Motor neuron (in vitro differentiated cells): ENCODE measurements at regions not wholly inside any gene's neighbourhood (a gene's known extent, or its start where the extent isn't known, plus 50 kb on each side); places are given as distances from the start of the nearest gene placed in this dataset.

Experiments
- ATAC-seq, 8 experiments: fragments of 200-7000 bp; cut with Tn5 transposase; replicated peaks in 6 of 8; 2 replicates each; pipeline ENCODE4 v1.8.0; 2021; ENCODE audit warnings: mild to moderate bottlenecking in 8 of 8, moderate library complexity in 8 of 8
- H3K27ac ChIP-seq, 2 donors: fragments of 250-450 bp; sonication (Bioruptor Pico); 2 replicates each; pipeline ENCODE4 v1.9.0; 2021; ENCODE audit warnings: antibody characterized with exemption in 2 of 2, mild to moderate bottlenecking in 2 of 2, moderate library complexity in 1 of 2
- H3K4me1 ChIP-seq, 2 donors: fragments of 250-450 bp; sonication (Bioruptor Pico); replicated peaks in 1 of 2; 2 replicates each; pipeline ENCODE4 v1.6.1; 2021; ENCODE audit warnings: antibody characterized with exemption in 2 of 2, mild to moderate bottlenecking in 2 of 2, moderate library complexity in 1 of 2
- H3K4me3 ChIP-seq, 5 donors: fragments of 250-450 bp; sonication (Bioruptor Pico); 2 replicates each; pipeline ENCODE4 v1.9.0; 2021; ENCODE audit warnings: antibody characterized with exemption in 5 of 5, mild to moderate bottlenecking in 5 of 5, moderate library complexity in 4 of 5
- WGBS, 10 experiments: fragments of 450-650 bp; shearing (Covaris generic); methylation state at CpG; one replicate each; pipeline ENCODE4 v1.0.0; 2022; 5-methylcytosine and 5-hydroxymethylcytosine counted together
- in situ Hi-C, 9 experiments: fragments of 400-800 bp; cut with MboI; loops; one replicate each; pipeline ENCODE4 v1.15.0; 2021; ENCODE audit warnings: low sequenced_read_pairs in 9 of 9, low pct_unique_long_range_greater_than_20kb in 2 of 9; ENCODE audit not compliant: unreplicated experiment in 9 of 9

DNA sequence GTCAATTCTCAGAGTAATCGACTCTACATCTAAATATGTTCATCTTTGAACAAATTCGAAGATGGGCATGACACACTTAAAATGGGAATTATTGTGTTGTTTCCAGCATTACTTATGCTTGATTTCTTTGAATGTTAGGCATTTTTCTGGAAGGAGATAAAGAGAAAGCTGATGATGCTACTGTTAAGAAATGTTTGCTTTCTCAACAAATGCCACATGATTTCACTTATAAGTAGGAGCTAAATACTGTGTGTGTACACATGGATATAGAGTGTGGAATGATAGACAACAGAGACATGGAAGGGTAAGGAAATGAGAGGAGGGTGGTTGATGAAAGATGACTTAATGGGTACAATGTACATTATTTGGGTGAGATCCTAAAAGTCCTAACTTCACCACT is 400.9 kb downstream of the TBL1XR1 start:
- peaks cover 9 to 18% of the 10 kb centered on the region in 2 donors for H3K4me1 ChIP-seq
- WGBS, 10 experiments = 0 to 100% (median 48%) methylated on average over 1 to 2 of the region's 2 CpGs; no CpG with 5 or more reads in 2 of the 10 experiments
- peak in 5 of 8 experiments; percentile 12 to 32 (median 22) for ATAC-seq
- H3K4me3 ChIP-seq = no peak overlapping the region
- no peak overlapping the region for H3K27ac ChIP-seq
- in situ Hi-C loops = no loop called here

- in situ Hi-C loops = no loop called here
- 0 to 83% (median 34%) methylated on average over 1 to 2 of the region's 2 CpGs; no CpG with 5 or more reads in 1 of the 10 experiments for WGBS, 10 experiments
- ATAC-seq = peak in 6 of 8 experiments; percentile 23 to 99 (median 98)
These were observed 401.4 kb downstream of the TBL1XR1 start for GRCh38 chr3:176795891-176796290.

DNA sequence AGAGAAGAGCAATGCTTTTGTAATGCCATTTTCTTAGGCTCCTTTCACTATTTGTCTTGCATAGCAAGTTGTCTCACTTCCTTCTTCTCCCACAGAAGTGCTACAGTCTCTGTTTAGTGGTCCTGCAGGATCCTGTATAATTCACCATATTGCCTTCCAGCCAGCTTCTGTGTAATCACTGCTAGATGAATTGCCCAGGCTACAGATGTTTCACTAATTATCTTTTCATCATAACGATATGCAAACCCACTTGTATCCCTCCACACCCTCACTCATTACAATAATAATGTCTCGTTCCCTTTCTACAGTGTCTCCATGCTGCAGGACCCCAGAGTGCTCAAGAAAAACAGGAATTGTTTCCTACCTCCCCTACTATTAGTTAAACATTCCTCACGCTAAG is 402.9 kb downstream of the TBL1XR1 start:
- ATAC-seq = peak in 2 of 8 experiments; percentile 31 to 65
- WGBS, 10 experiments = 14 to 63% (median 42%) methylated on average over 1 to 3 of the region's 3 CpGs; no CpG with 5 or more reads in 2 of the 10 experiments
- H3K4me1 ChIP-seq = peaks cover 9 to 29% of the 10 kb centered on the region in 2 donors
- in situ Hi-C loops = no loop called here
- H3K27ac ChIP-seq = no peak overlapping the region
- no peak overlapping the region for H3K4me3 ChIP-seq

More at GRCh38 chr3:176795891-176796290, 401.4 kb downstream of the TBL1XR1 start:
- H3K27ac ChIP-seq = no peak overlapping the region
- no peak overlapping the region for H3K4me3 ChIP-seq
- peaks cover 9 to 18% of the 10 kb centered on the region in 2 donors for H3K4me1 ChIP-seq

DNA sequence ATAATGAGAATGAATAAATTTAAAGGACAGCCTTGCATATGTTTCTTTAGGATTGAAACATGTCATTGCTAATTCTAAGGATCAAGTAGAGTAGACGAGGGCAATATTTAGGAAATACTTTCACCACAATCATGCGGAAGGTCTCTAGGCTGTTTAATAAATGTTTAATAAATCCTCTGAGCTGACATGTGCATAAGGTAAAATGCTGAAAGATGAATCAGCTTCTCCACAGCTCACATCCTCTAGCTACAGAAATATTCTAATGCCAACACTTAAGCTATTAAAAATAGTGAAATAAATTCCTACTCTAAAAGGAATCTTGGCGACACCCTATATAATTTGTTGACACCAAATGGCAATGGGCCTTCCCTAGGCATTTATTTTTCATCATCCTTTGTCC is 407.3 kb downstream of the TBL1XR1 start:
- 15 to 74% (median 44%) methylated on average over 1 to 3 of the region's 3 CpGs for WGBS, 10 experiments
- Histone ChIP-seq H3K4me3 (no peak overlapping the region), H3K4me1 (peaks cover 0 to 33% of the 10 kb centered on the region in 2 donors), H3K27ac (no peak overlapping the region)
- in situ Hi-C loops = no loop called here
- ATAC-seq = peak in 6 of 8 experiments; percentile 11 to 90 (median 69)

DNA sequence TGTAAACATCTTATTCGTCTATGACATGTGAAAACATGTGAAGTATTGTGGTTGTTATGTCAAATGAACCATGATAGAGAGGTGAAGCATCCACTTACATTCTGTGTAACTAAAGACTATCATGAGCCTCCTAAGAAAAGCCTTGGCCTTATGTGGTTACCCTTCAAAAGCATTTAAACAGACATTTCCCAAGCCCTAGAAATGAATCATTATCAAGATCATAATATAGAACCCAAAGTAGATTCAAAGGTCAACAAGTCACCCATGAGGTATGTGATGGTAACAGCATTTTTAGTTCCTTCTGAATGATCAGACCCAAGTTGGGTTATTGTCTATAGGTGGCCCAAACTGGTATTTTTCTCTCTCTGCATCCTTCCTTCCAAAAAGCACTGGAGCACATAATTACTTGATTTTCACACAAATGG is 408.0 kb downstream of the TBL1XR1 start:
- WGBS, 10 experiments = 0 to 100% (median 67%) methylated on average over 1 of the region's 1 CpG; no CpG with 5 or more reads in 1 of the 10 experiments
- no peak for ATAC-seq
- H3K27ac ChIP-seq = no peak overlapping the region
- H3K4me1 ChIP-seq = peaks cover 0 to 32% of the 10 kb centered on the region in 2 donors
- in situ Hi-C loops = no loop called here
- no peak overlapping the region for H3K4me3 ChIP-seq

DNA sequence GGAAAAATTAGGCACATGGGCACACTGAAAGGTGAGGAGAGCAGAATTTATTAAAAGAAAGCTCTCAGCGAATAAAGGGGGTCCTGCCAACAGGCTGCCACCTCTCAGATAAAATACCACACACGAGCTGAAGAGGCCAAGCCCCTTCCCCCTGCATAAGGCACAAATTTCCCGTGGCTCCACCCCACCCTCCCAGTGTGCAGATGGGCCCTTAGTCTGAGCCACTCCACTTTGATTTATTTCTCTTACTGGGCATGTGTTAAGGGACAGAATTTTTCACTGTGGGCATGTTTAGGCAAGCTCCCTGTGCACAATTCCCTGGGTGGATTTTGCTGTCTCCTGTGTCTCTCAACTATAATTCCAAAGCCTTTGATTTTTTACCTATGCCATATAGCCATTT is 409.8 kb downstream of the TBL1XR1 start:
- peak in 4 of 8 experiments; percentile 35 to 66 (median 56) for ATAC-seq

DNA sequence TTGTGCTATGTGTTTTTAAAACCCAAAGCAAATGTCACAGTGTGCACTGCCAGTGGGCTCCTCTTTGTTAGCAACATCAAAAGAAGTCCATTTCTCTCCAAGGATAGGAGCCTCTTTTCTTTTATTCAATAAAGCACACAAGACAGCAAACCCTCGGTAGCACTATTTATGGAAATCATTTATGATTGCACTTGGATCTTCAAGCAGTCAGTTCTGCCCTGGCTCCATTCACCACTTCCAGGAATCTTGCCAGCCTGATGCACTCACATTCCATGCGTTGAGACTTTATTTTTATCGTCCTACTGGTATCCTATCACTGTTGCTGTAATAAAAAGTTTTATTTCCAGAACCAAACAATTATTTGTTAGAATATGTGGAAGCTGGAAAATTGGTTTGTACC is 412.1 kb downstream of the TBL1XR1 start:
- 6 to 83% (median 78%) methylated on average over 1 to 3 of the region's 3 CpGs; no CpG with 5 or more reads in 1 of the 10 experiments for WGBS, 10 experiments
- peak in 1 of 8 experiments; percentile 72 for ATAC-seq
- in situ Hi-C loops = no loop called here
- Histone ChIP-seq H3K27ac (no peak overlapping the region), H3K4me3 (no peak overlapping the region), H3K4me1 (peaks cover 0 to 29% of the 10 kb centered on the region in 2 donors)

More for the DNA sequence above, 409.8 kb downstream of the TBL1XR1 start:
- Histone ChIP-seq H3K4me1 (peaks cover 0 to 32% of the 10 kb centered on the region in 2 donors), H3K4me3 (no peak overlapping the region), H3K27ac (no peak overlapping the region)
- 0 to 83% (median 40%) methylated on average over 1 to 3 of the region's 3 CpGs; no CpG with 5 or more reads in 5 of the 10 experiments for WGBS, 10 experiments
- in situ Hi-C loops = no loop called here

DNA sequence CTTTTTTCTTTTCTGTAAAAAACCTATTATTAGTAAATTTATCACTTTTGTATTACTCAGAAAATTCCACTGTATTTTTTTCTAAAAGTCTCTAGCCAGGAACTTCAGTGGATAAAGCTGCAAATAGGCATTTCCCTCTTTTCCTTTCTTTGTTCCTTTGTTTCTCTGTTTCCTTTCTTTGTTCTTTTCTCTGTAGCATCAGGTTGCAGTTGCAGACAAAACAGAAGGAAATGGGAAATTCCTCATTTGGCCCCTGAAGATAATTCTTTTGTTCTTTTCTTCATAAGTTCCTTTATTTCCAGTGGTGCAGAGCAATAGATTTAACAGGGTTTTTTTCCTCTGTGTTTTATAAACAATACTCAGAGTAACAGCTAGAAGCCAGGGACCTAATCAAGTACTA is 416.5 kb downstream of the TBL1XR1 start:
- Histone ChIP-seq H3K4me3 (no peak overlapping the region), H3K27ac (no peak overlapping the region), H3K4me1 (peaks cover 0 to 7% of the 10 kb centered on the region in 2 donors)
- in situ Hi-C loops = no loop called here
- no peak for ATAC-seq

- 4 to 90% (median 69%) methylated on average over 2 to 7 of the region's 7 CpGs for WGBS, 10 experiments
- Histone ChIP-seq H3K4me1 (no peaks in the 10 kb centered on the region), H3K4me3 (no peak overlapping the region), H3K27ac (no peak overlapping the region)
- in situ Hi-C loops = no loop called here
- no peak for ATAC-seq
These were observed 420.6 kb downstream of the TBL1XR1 start for GRCh38 chr3:176776622-176777175.

DNA sequence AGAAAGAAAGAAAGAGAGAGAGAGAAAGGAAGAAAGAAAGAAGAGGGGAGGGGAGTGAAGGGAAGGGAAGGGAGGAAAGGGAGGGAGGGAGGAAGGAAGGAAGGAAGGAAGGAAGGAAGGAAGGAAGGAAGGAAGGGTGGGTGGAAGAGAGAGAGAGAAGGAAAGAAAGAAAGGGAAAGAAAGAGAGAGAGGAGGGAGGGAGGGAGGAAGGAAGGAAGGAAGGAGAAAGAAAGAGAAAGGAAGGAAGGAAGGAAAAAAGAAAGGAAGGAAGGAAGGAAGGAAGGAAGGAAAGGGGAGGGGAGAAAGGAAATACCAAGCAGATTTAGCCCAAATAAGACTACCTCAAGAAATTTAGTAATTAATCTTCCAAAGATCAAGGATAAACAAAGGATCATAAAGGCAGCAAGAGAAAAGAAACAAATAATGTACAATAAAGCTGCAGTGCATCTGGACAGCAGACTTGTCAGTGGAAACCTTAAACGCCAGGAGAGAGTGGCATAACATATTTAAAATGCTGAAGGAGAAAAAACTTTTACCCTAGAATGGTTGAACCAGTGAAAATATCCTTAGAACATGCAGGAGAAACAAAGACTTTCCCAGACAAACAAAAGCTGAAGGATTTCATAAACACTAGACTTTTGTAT is 427.6 kb downstream of the TBL1XR1 start:
- no peak overlapping the region for H3K27ac ChIP-seq
- no peaks in the 10 kb centered on the region for H3K4me1 ChIP-seq
- WGBS, 10 experiments = 0 to 100% (median 54%) methylated on average over 1 of the region's 1 CpG; no CpG with 5 or more reads in 2 of the 10 experiments
- H3K4me3 ChIP-seq = no peak overlapping the region
- in situ Hi-C loops = no loop called here
- no peak for ATAC-seq

DNA sequence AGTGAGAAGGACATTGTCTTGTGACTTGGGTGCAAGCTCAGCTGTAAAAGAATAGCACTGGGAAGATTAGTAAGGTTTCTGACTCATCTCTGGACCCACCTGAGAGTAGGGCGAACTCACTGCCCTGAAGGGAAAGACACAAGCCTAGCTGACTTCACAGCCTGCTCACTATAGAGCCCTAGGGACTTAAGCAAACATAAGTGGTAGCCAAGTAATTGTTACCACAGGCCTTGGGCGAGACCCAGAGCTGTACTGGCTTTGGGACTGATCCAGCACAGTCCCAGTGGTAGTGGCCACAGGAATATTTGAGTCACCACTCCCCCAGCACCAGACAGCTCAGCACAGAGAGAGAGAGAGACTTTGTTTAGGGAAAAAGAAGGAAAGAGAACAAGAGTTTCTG is 429.9 kb downstream of the TBL1XR1 start:
- peak in 2 of 8 experiments; percentile 87 to 92 for ATAC-seq
- no peak overlapping the region for H3K4me3 ChIP-seq
- H3K27ac ChIP-seq = no peak overlapping the region
- H3K4me1 ChIP-seq = no peaks in the 10 kb centered on the region
- in situ Hi-C loops = no loop called here
- whole genome bisulfite sequencing, 10 experiments = 14 to 89% (median 33%) methylated on average over 1 to 2 of the region's 2 CpGs; no CpG with 5 or more reads in 3 of the 10 experiments

DNA sequence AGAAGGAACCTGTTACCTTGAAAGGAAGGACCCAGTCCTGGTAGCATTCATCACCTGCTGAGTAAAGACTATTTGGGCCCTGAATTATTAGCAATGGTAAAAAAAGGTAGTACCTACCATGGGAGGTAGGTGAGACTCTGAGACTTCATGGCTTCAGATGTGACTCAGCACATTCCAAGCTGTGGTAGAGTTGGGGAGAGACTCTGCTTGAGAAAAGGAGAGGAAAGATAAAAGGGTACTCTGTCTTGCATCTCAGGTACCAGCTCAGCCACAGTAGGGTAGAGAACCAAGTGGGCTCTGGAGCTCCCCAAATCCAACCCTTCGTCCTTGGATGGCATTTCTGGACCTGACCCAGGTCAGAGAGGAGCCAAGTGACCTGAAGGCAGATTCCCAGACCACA is 430.4 kb downstream of the TBL1XR1 start:
- Histone ChIP-seq H3K4me1 (no peaks in the 10 kb centered on the region), H3K27ac (no peak overlapping the region), H3K4me3 (no peak overlapping the region)
- whole genome bisulfite sequencing, 10 experiments = 13 to 60% (median 50%) methylated on average over 1 of the region's 1 CpG; no CpG with 5 or more reads in 6 of the 10 experiments
- in situ Hi-C loops = no loop called here
- ATAC-seq = peak in 1 of 8 experiments; percentile 7

GRCh38 chr3:176765382-176765900 is 431.8 kb downstream of the TBL1XR1 start:
- 4 to 100% (median 78%) methylated on average over 1 to 3 of the region's 3 CpGs for WGBS, 10 experiments
- Histone ChIP-seq H3K27ac (no peak overlapping the region), H3K4me1 (no peaks in the 10 kb centered on the region), H3K4me3 (no peak overlapping the region)
- in situ Hi-C loops = no loop called here
- ATAC-seq = peak in 3 of 8 experiments; percentile 53 to 70 (median 58)
